Testis (tissue), 2 donors: ENCODE measurements at regions not wholly inside any gene's neighbourhood (a gene's known extent, or its start where the extent isn't known, plus 50 kb on each side); places are given as distances from the start of the nearest gene placed in this dataset.

Experiments
- POLR2A ChIP-seq: fragments of 450-650 bp; IDR thresholded peaks from one replicate; pipeline ENCODE4 v1.6.1; 2017; ENCODE audit warnings: antibody characterized with exemption, mild to moderate bottlenecking, moderate library complexity
- TF ChIP-seq, protein P1 (sequence below), 3 experiments: fragments of 450-650 bp in 2 of 3; fragments of 200-600 bp in 1 of 3; sonication (generic) in 1 of 3; IDR thresholded peaks; one replicate each; pipeline ENCODE4 v1.5.1; 2016 to 2019; ENCODE audit warnings: antibody characterized with exemption in 3 of 3, mild to moderate bottlenecking in 2 of 3, moderate library complexity in 1 of 3

DNA sequence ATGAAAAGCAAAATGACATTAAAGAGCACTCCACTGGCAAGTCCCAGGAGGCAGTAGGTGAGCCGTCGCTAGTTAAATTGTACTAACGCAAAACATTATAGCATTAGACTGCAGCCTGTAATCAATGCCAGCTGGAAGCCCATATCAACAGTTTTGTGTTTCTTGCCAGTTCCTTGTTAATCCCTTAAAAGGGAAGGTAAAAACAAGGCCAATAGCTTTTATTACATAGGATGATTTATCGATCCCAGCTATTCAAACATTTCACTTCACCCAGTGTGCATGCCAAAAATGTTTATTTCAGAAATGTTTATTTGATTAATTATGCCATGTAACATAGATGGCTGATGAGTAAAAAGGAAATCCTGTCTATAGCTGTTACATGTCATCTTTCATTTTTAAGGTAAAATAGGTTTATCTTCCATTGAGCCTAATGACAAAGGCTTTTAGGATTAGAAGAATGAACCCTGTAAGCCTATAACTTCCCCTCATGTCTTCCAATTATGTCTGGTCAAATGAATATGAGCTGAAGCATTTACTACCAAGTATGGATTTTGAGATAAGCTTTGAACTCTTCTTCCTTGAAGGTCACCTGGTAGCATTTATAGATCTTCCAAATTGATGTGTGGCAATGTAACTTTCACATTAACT, 591.2 kb downstream of the RNF144A start:
- TF ChIP-seq, protein P1, sequence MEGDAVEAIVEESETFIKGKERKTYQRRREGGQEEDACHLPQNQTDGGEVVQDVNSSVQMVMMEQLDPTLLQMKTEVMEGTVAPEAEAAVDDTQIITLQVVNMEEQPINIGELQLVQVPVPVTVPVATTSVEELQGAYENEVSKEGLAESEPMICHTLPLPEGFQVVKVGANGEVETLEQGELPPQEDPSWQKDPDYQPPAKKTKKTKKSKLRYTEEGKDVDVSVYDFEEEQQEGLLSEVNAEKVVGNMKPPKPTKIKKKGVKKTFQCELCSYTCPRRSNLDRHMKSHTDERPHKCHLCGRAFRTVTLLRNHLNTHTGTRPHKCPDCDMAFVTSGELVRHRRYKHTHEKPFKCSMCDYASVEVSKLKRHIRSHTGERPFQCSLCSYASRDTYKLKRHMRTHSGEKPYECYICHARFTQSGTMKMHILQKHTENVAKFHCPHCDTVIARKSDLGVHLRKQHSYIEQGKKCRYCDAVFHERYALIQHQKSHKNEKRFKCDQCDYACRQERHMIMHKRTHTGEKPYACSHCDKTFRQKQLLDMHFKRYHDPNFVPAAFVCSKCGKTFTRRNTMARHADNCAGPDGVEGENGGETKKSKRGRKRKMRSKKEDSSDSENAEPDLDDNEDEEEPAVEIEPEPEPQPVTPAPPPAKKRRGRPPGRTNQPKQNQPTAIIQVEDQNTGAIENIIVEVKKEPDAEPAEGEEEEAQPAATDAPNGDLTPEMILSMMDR (IDR thresholded peaks at IDR 0.05), result no peak
- TF ChIP-seq POLR2A, result no peak
